AG09309 (cell line): ENCODE measurements at regions not wholly inside any gene's neighbourhood (a gene's known extent, or its start where the extent isn't known, plus 50 kb on each side); places are given as distances from the start of the nearest gene placed in this dataset.

ENCODE experiments used
- DNase-seq: peaks from one replicate; pipeline ENCODE4 v3.0.0-alpha.2; 2010; ENCODE audit warnings: low read depth
- H3K4me3 ChIP-seq: 2 replicates; pipeline ENCODE4 v1.5.1; 2011; ENCODE audit warnings: mild to moderate bottlenecking, low read depth, low read length, moderate library complexity; ENCODE audit not compliant: control insufficient read depth
- CTCF ChIP-seq: IDR thresholded peaks from 2 replicates; pipeline ENCODE4 v1.5.1; 2011; ENCODE audit warnings: mild to moderate bottlenecking, low read depth, low read length, inconsistent platforms; ENCODE audit not compliant: insufficient read depth, control insufficient read depth; ENCODE audit errors: missing control alignments

- no peak for TF ChIP-seq CTCF
- no peak overlapping the region for H3K4me3 ChIP-seq
- DNase-seq = no peak
Measured at GRCh38 chr13:21901336-21901735, 230.5 kb downstream of the FGF9 start.

GRCh38 chr13:21901811-21902708 is 231.2 kb downstream of the FGF9 start:
- H3K4me3 ChIP-seq = no peak overlapping the region
- TF ChIP-seq CTCF = no peak
- DNase-seq = no peak

GRCh38 chr13:21902709-21903098 is 231.8 kb downstream of the FGF9 start:
- H3K4me3 ChIP-seq = no peak overlapping the region
- no peak for DNase-seq
- no peak for TF ChIP-seq CTCF

GRCh38 chr13:21905486-21905885 is 234.6 kb downstream of the FGF9 start:
- H3K4me3 ChIP-seq = no peak overlapping the region
- TF ChIP-seq CTCF = no peak
- DNase-seq = no peak

- H3K4me3 ChIP-seq = no peak overlapping the region
- DNase-seq = no peak
- no peak for TF ChIP-seq CTCF
Measured at GRCh38 chr13:21909331-21909730, 238.5 kb downstream of the FGF9 start.

- no peak for DNase-seq
- no peak overlapping the region for H3K4me3 ChIP-seq
- no peak for TF ChIP-seq CTCF
Measured at GRCh38 chr13:21910546-21910945, 239.7 kb downstream of the FGF9 start.
